ENCODE measurements at regions not wholly inside any gene's neighbourhood (a gene's known extent, or its start where the extent isn't known, plus 50 kb on each side); places are given as distances from the start of the nearest gene placed in this dataset.
"Not testable (repeated sequence)": the region's sequence is repeated elsewhere in the genome, so short reads cannot be mapped to it uniquely, and the experiment has no call there.

DNA sequence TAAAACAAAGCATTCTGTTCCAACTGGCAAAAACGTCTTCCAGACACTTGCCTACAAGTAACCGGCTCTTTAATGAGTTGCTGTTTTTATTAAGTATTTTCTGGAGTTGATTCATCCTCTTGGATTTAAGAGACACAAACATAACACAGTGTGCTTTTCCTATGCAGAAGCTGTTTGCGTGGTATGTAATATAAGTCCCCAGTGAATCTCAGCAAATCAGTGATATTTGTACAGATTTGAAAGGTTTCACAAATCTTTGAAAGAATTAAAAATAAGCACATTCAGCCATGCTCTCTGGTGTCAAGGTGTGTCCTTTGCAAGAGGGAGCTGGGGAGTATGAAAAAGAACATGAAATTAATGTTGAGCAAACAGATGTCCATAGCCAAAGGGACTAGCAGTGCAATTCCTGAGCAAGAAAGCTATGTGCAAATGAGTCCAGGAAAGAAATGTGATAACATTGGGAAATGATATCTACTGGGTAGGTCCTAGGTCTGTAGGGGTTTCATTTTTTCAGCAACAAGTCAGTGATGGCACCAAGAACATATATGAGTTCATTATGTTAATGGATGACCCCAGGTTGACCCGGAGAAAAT is 170.1 kb upstream of the PHACTR1 start:
- DNase-seq (ENCODE audit: low read depth, low spot score) = no peak
- in situ Hi-C loops (cut with HindIII; ENCODE audit: low pct_unique_long_range_greater_than_20kb, low sequenced_read_pairs) = no loop called here

DNA sequence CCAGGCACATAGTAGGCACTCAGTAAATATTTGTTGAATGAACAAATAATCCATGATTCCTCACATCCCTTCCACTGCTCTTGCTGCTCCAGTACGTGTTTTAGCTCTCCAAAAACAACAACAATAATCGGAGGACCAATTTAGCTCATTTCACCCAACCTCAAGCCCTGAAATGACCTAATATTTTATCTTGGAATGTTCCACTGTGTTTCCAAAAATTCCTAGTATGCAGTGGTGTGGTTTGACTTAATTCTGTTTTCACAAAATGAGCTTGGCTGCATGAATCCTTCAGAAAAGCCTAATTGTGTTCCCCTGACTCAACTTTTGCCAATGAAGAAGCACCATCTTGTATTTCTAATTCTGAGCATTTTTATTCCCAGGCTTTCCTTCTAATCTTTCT is 168.0 kb upstream of the PHACTR1 start:
- in situ Hi-C loops (cut with HindIII; ENCODE audit: low pct_unique_long_range_greater_than_20kb, low sequenced_read_pairs) = no loop called here
- DNase-seq (ENCODE audit: low read depth, low spot score) = no peak

DNA sequence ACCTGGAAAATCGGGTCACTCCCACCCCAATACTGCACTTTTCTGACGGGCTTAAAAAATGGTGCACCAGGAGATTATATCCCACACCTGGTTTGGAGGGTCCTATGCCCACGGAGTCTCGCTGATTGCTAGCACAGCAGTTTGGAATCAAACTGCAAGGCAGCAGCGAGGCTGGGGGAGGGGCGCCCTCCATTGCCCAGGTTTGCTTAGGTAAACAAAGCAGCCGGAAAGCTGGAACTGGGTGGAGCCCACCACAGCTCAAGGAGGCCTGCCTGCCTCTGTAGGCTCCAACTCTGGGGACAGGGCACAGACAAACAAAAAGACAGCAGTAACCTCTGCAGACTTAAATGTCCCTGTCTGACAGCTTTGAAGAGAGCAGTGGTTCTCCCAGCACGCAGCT is 167.1 kb upstream of the PHACTR1 start:
- DNase-seq (ENCODE audit: low read depth, low spot score); in situ Hi-C loops (cut with HindIII; ENCODE audit: low pct_unique_long_range_greater_than_20kb, low sequenced_read_pairs): not testable (repeated sequence)

DNA sequence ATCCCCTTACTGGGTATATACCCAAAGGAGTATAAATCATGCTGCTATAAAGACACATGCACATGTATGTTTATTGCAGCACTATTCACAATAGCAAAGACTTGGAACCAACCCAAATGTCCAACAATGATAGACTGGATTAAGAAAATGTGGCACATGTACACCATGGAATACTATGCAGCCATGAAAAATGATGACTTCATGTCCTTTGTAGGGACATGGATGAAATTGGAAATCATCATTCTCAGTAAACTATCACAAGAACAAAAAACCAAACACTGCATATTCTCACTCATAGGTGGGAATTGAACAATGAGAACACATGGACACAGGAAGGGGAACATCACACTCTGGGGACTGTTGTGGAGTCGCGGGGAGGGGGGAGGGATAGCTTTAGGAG is 161.7 kb upstream of the PHACTR1 start:
- in situ Hi-C loops (cut with HindIII; ENCODE audit: low pct_unique_long_range_greater_than_20kb, low sequenced_read_pairs); DNase-seq (ENCODE audit: low read depth, low spot score): not testable (repeated sequence)

DNA sequence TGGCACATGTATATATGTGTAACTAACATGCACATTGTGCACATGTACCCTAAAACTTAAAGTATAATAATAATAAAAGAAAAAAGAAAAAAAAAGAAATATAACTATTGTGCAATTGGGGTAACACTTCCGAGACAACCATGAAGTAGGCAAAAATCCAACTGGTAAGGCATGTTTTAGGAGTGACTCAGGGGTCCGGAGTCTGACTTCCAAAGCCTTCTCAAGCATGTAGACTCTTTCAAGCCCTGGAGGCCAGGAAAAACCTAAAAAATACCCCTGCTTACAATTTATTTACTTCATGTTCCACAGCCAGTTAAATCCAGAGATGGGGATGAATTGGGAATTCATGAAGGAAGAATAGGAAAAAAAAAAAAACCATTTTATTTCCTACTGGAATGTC is 161.3 kb upstream of the PHACTR1 start:
- in situ Hi-C loops (cut with HindIII; ENCODE audit: low pct_unique_long_range_greater_than_20kb, low sequenced_read_pairs) = no loop called here
- DNase-seq (ENCODE audit: low read depth, low spot score) = no peak

DNA sequence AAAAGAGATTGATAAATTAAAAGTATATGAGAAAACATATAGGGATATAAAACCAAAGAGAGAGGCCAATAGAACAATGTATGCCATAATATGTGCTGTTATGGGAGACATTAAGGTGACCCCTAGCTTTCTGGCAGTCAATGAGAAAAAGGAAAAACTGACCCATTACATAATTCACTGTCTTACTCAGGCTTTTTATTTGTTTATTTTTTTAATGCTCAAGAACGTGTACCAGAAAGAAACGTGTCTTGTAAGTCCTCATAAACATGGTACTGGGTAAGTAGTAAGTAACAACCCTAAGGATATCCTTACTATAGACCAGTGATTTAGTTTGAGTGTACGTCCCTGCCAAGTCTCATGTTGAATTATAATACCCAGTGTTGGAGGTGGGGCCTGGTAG is 160.8 kb upstream of the PHACTR1 start:
- in situ Hi-C loops (cut with HindIII; ENCODE audit: low pct_unique_long_range_greater_than_20kb, low sequenced_read_pairs) = no loop called here
- DNase-seq (ENCODE audit: low read depth, low spot score) = no peak

DNA sequence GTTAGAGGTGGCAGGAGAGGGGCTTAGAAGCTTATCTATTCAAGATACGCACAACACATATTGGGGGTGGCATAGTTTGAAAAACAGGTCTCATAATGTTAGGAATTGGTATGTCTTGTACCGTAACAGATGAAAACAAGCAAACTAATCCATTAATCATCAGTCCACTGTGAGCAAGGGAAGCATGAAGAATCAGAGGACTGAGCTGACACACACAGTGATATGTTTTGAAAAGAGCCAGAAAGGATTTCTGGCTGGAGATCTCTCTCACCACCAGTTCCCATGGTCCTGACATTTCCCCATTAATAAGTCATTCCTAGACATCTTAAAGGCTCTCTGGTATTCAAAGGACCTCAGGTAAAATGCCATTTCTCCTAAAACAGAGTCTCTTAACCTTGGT is 158.8 kb upstream of the PHACTR1 start:
- no peak for DNase-seq (ENCODE audit: low read depth, low spot score)
- in situ Hi-C loops (cut with HindIII; ENCODE audit: low pct_unique_long_range_greater_than_20kb, low sequenced_read_pairs) = no loop called here

DNA sequence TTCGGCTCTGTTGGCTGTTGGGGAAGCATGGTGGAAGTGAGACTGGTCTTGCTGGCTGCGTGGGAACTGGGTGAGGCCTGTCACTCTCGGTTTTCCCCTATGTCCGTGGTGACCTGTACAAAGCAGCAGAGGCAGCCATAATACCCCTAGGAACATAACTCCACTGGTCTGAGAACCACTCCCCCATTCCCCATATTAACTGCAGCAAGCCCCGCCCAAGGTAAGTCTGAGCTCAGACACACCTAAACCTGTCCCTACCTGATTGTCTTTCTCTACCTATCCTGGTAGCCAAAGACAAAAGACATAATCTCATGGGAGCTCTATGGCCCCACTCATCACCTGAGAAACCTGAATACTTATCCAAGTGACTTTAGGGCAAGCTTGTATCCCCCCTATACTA is 156.3 kb upstream of the PHACTR1 start:
- in situ Hi-C loops (cut with HindIII; ENCODE audit: low pct_unique_long_range_greater_than_20kb, low sequenced_read_pairs) = no loop called here
- no peak for DNase-seq (ENCODE audit: low read depth, low spot score)

DNA sequence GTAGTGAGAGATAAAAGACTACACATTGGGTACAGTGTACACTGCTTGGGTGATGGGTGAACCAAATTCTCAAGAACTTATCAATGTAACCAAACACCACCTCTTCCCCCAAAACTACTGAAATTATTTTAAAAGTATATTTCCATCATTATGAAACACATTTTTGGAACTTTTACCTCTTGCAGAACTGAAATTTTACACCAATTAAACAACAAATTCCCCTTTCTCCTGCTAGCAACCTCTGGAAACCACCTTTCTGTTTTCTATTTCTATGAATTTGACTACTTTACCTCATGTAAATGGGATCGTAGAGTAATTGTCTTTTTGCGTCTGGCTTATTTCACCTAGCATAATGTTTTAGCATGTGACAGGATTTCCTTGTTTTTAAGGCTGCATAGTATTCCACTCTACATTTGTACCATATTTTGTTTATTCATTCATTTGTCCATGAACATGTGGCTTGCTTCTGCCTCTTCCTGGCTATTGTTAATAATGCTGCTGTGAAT is 149.9 kb upstream of the PHACTR1 start:
- in situ Hi-C loops (cut with HindIII; ENCODE audit: low pct_unique_long_range_greater_than_20kb, low sequenced_read_pairs) = no loop called here
- DNase-seq (ENCODE audit: low read depth, low spot score) = no peak

DNA sequence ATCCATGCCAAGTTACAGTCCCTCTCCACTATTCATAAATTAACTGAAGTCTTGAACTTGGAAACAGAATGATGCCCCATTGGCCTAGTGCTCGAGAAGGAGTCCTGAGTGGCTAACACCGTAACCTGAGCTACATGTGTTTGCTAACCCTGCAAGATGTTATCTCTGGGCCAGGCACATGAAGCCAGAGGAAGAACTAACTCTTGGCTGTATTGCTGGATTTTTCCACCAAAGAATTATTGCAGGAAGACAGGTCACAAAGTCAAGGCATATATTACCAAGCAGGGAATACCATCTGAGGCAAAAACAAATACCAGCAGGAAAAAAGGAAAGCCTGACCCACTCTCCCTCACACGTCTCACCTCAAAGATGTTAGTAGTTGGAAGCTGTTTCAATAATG is 148.9 kb upstream of the PHACTR1 start:
- no peak for DNase-seq (ENCODE audit: low read depth, low spot score)
- in situ Hi-C loops (cut with HindIII; ENCODE audit: low pct_unique_long_range_greater_than_20kb, low sequenced_read_pairs) = no loop called here

DNA sequence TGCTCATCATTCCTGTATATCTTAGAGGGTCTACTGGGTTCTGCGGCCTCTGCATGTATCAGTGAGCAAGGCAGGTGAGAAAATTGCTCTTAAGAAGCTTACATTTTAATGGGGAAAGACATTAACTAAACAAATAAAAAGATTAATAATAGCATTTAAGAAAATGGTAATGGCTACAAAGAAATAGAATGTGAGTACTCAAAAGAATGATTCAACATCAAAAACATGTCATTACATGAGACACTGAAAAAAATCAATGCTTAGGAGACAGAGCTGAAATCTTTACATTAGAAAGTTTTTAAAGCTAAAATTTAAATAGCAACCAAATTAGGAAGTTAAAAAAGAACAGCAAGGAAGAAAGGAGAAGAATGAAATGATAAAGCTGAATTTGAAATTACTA is 146.9 kb upstream of the PHACTR1 start:
- no peak for DNase-seq (ENCODE audit: low read depth, low spot score)
- in situ Hi-C loops (cut with HindIII; ENCODE audit: low pct_unique_long_range_greater_than_20kb, low sequenced_read_pairs) = no loop called here

DNA sequence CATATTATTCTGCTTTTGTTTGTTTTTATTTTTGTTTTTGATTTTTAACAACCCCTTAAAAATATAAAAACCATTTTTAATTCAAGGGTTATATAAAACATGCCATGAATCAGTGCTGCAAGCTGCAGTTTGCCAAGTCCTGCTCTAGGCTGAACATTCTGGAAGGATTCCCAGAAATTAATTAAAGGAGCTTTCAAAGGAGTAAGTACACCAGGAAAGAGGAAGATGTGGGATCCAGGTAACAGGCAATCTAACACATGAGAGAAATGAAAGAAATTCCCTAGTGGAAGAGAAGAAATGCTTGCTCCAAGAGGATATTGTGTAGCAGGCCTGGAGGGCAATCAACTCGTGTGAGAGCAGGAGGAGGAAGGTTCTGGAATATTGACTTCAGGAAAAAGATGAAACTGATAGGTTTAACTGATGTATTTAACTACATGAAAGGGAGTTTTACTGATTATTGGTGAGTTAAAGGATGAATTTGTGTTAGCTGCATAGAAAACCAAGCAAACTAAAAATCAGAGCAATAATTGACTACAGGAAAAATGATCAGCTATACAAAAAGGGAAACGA is 146.0 kb upstream of the PHACTR1 start:
- DNase-seq (ENCODE audit: low read depth, low spot score) = no peak
- in situ Hi-C loops (cut with HindIII; ENCODE audit: low pct_unique_long_range_greater_than_20kb, low sequenced_read_pairs) = no loop called here

DNA sequence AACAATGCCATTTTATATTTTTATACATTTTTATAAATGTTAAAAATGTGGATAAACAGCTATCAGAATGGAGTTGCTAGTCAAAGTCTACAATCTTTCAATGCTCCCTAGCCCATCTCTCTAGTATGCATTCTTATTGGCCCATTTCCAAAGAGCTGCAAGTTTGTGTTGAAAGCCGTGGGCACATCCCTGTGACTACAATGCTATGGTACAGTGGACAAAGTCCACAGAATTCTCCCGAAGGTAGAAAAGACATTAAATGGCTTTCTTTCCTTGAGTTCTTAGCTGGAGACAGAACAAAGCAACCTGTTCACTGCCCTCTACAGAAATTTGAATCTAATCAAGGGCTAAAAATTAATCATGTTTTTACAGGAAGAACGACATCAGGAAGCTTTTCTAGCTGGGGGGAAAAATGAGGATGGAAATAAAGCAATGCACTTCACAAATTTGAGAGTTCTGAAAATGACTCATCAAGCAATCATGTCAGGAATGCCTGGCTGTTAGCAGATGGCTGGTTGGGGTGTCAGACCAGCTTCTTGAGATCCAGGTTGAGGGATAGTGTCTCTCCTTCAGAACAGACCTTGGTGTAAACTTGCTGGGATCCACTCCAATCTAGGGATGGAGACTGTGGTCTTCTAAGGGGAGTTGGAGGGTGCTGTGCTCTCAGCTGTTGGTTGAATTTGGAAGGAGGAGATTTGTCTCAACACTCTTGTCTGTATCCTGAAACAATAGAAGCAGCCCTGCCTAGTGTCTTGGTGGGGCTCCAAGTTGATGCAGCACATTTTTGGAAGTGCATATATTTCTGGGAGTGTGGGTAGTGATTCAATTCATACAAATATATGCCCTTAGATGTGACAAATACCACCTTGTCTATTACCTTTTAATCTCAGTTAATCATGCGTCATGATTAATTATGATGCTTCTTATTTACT is 143.4 kb upstream of the PHACTR1 start:
- no peak for DNase-seq (ENCODE audit: low read depth, low spot score)
- in situ Hi-C loops (cut with HindIII; ENCODE audit: low pct_unique_long_range_greater_than_20kb, low sequenced_read_pairs) = no loop called here

DNA sequence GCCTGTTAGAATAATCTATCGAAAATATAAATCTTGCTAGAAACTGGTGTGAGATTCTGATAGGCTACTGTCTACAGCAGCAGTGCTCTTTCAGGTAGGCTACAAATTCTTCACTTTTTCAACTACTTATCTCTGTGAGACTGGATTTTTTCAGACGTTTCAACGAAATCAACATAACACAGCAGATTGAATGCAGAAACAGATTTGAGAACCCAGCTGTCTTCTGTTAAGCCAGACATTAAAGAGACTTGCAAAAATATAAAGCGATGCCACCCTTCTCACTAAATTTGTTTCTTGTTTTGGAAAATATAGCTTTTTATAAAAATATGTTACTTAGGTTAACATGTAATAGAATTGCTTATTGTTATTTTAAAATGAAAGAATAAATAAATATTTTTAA is 140.6 kb upstream of the PHACTR1 start:
- in situ Hi-C loops (cut with HindIII; ENCODE audit: low pct_unique_long_range_greater_than_20kb, low sequenced_read_pairs) = no loop called here
- DNase-seq (ENCODE audit: low read depth, low spot score) = no peak

DNA sequence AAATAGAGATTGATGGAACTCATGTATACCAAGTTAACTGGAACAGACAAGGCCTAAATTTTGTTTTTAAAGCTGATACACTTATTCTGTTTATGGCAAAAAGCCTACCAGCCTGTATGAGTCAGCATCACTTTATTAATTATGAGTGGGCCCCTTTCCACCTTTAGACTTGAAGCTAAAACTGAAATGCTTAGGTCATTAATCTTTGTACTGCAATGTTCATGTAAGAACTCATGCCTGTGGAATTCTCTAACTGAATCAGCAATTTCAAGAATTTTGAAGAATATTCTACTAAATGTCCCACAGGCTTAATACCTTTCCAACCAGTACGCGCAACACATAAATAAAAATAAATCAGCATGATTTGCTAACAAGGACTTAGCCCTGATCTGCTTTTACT is 140.2 kb upstream of the PHACTR1 start:
- in situ Hi-C loops (cut with HindIII; ENCODE audit: low pct_unique_long_range_greater_than_20kb, low sequenced_read_pairs) = no loop called here
- DNase-seq (ENCODE audit: low read depth, low spot score) = no peak

DNA sequence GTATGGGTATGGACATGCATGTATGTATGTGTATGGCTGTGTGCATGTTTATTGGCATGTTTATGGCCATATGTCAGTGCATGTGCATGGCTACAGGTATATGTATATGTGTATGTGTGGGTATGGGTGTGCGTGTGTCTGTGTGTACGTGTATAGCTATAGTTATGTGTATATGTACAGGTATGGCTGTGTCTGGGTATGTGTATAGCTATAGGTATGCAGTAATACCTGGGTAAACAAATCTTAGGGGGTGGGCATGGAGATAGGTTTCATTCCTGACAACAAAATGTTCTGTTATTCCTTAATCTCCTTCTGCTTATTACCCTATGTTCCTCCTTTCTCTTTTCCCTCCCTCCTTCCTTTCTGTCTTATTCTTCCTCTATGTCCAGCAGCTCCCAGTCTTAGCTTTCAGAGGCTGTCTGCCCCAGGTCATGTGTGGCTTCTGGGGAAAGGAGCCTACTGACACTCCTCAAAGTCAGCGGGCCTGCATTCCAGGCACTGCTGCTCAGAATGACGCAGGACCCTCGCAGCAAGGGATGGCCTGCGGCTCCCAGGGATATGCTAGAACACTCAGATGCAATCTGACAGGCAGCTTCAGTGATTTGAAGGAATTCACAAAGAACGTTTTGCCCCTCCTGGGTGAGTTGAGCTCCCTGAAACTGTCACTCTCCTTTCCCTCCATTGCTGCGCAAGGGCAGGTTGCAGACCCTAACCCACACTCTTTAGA is 139.3 kb upstream of the PHACTR1 start:
- no peak for DNase-seq (ENCODE audit: low read depth, low spot score)
- in situ Hi-C loops (cut with HindIII; ENCODE audit: low pct_unique_long_range_greater_than_20kb, low sequenced_read_pairs) = no loop called here

DNA sequence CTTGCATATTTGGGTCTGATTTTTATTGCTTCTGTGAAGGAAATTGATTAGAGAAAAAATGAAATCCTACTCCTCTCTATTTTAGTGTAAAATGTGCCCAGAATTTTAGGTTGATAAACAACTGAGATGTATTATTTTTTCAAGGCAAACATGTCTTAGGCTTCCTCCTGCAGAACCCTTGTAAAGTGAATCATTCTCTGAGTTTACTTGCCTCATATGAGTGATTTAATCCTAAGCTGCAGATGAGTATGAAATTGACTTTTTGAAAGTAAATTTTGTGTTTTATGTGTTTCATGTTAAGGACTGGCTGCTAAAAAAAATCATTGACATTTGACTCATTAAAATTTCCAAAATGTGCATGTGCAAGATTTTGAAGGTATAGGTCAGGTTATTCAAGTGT is 138.5 kb upstream of the PHACTR1 start:
- in situ Hi-C loops (cut with HindIII; ENCODE audit: low pct_unique_long_range_greater_than_20kb, low sequenced_read_pairs) = no loop called here
- no peak for DNase-seq (ENCODE audit: low read depth, low spot score)

DNA sequence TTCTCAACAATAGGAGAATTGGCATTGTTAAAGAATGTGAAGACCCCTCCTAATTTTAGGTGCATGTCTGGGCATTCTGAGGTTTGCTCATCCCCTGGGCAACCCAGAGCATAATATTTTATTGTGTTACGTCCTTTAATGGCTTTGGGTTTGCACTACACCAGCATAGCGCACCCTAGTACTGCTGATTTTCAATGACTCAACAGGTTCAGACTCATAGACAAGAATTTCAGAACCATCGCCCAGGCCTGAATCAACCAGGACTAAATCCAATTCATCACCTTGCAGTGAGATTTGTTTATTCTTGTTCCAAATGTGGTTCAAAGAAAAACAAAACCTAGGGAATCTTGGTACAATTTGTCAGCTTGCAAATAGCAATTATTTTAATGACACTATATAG is 137.8 kb upstream of the PHACTR1 start:
- in situ Hi-C loops (cut with HindIII; ENCODE audit: low pct_unique_long_range_greater_than_20kb, low sequenced_read_pairs) = no loop called here
- DNase-seq (ENCODE audit: low read depth, low spot score) = no peak
